HCT116 (cell line): ENCODE measurements at regions not wholly inside any gene's neighbourhood (a gene's known extent, or its start where the extent isn't known, plus 50 kb on each side); places are given as distances from the start of the nearest gene placed in this dataset.

Experiments used
- ATF3 ChIP-seq: IDR thresholded peaks from 2 replicates; pipeline ENCODE4 v1.6.1; 2012
- CTCF ChIP-seq, 3 experiments: fragments of 200-600 bp in 1 of 3; sonication (generic) in 1 of 3; IDR thresholded peaks in 2 of 3; conservative IDR thresholded peaks in 1 of 3; 2 replicates each; pipeline ENCODE4 v1.5.1; 2012 to 2017; ENCODE audit warnings: low read depth in 2 of 3, low read length in 2 of 3, antibody characterized with exemption in 1 of 3, borderline replicate concordance in 1 of 3, control low read depth in 1 of 3, mild to moderate bottlenecking in 1 of 3, mixed read lengths in 1 of 3, mixed run types in 1 of 3, moderate library complexity in 1 of 3; ENCODE audit not compliant: insufficient read depth in 1 of 3
- EZH2 ChIP-seq: fragments of 200-600 bp; sonication (generic); IDR thresholded peaks from 2 replicates; pipeline ENCODE4 v1.6.1; 2017; ENCODE audit warnings: antibody characterized with exemption, mixed run types
- EZH2phosphoT487 ChIP-seq: fragments of 200-600 bp; IDR thresholded peaks from 2 replicates; pipeline ENCODE4 v1.6.1; 2018; ENCODE audit warnings: antibody characterized with exemption, borderline replicate concordance
- FOSL1 ChIP-seq: IDR thresholded peaks from 2 replicates; pipeline ENCODE4 v1.6.1; 2012; ENCODE audit warnings: low read depth
- MAX ChIP-seq: IDR thresholded peaks from 2 replicates; pipeline ENCODE4 v1.6.1; 2012
- POLR2A ChIP-seq: IDR thresholded peaks from 2 replicates; pipeline ENCODE4 v1.7.0; 2011; ENCODE audit warnings: borderline replicate concordance; ENCODE audit not compliant: insufficient read depth, insufficient read length; ENCODE audit errors: extremely low read depth
- POLR2AphosphoS5 ChIP-seq: IDR thresholded peaks from 2 replicates; pipeline ENCODE4 v1.6.1; 2011; ENCODE audit warnings: mild to moderate bottlenecking, low read depth, low read length, moderate library complexity
- SIN3A ChIP-seq: IDR thresholded peaks from 2 replicates; pipeline ENCODE4 v1.6.1; 2012; ENCODE audit warnings: low read depth
- SRF ChIP-seq: IDR thresholded peaks from 2 replicates; pipeline ENCODE4 v1.6.1; 2012; ENCODE audit warnings: low read depth
- TCF7L2 ChIP-seq: IDR thresholded peaks from 2 replicates; pipeline ENCODE4 v1.7.0; 2011; ENCODE audit warnings: borderline replicate concordance, inconsistent platforms; ENCODE audit not compliant: insufficient read depth, insufficient read length; ENCODE audit errors: extremely low read depth

GRCh38 chr13:82678052-82678451, 1204.2 kb downstream of the SLITRK1 start:
- TF ChIP-seq TCF7L2: no peak
- TF ChIP-seq CTCF (IDR thresholded peaks at IDR 0.05 in 2 of 3, conservative IDR thresholded peaks at IDR 0.05 in 1 of 3; ENCODE audit: borderline replicate concordance in 1 of 3, insufficient read depth in 1 of 3, low read depth in 2 of 3, low read length in 2 of 3): no peak
- TF ChIP-seq EZH2: no peak
- no peak for TF ChIP-seq POLR2AphosphoS5
- no peak for TF ChIP-seq FOSL1
- no peak for TF ChIP-seq POLR2A
- no peak for TF ChIP-seq ATF3
- TF ChIP-seq SIN3A: no peak
- TF ChIP-seq EZH2phosphoT487: no peak
- no peak for TF ChIP-seq MAX
- TF ChIP-seq SRF: no peak
